ENCODE measurements at regions not wholly inside any gene's neighbourhood (a gene's known extent, or its start where the extent isn't known, plus 50 kb on each side); places are given as distances from the start of the nearest gene placed in this dataset.
"Not testable (repeated sequence)": the region's sequence is repeated elsewhere in the genome, so short reads cannot be mapped to it uniquely, and the experiment has no call there.

DNA sequence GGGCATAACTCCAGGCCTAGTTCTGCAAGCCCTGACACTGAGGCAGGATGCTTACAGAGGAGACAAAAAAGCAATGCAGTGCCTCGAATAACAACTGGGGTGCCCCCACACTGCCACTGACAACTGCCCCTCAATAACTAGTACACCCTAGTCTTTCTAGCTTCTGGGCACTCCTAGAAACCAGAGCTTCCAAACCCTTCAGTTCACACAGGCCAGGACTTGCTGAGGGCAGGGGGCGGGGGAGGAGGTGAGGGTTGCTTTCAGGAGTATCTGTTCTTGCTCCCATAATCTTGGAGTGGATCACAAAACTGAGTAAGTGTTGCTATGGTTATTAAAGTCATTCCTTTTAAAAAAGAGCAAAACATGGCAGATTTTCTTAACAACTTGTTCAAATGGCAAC lies 333.1 kb downstream of the BCL2L11 start:
- not testable (repeated sequence) for DNase-seq (ENCODE audit: low read depth, low spot score); H3K4me3 ChIP-seq (ENCODE audit: low read length)

DNA sequence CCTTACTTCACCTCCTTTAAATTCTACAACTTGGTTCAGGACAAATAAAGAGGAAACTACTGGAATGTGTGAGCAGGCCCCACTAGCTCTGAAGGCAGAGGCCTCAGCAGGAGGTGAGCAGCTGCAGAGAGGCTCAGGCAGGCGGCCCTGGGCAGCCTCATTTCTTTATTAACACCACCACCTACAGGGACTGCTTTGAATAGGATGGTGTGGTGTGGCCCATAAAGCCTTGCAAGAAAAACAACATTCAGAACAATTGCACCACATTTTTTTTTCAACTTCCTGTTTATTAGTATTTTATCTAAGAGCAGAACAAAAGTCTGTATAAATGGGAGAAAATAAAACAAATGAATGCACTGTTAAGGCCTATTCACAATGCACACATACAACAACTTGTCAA lies 333.7 kb downstream of the BCL2L11 start:
- peak; percentile 52 for DNase-seq (ENCODE audit: low read depth, low spot score)
- not testable (repeated sequence) for H3K4me3 ChIP-seq (ENCODE audit: low read length)

DNA sequence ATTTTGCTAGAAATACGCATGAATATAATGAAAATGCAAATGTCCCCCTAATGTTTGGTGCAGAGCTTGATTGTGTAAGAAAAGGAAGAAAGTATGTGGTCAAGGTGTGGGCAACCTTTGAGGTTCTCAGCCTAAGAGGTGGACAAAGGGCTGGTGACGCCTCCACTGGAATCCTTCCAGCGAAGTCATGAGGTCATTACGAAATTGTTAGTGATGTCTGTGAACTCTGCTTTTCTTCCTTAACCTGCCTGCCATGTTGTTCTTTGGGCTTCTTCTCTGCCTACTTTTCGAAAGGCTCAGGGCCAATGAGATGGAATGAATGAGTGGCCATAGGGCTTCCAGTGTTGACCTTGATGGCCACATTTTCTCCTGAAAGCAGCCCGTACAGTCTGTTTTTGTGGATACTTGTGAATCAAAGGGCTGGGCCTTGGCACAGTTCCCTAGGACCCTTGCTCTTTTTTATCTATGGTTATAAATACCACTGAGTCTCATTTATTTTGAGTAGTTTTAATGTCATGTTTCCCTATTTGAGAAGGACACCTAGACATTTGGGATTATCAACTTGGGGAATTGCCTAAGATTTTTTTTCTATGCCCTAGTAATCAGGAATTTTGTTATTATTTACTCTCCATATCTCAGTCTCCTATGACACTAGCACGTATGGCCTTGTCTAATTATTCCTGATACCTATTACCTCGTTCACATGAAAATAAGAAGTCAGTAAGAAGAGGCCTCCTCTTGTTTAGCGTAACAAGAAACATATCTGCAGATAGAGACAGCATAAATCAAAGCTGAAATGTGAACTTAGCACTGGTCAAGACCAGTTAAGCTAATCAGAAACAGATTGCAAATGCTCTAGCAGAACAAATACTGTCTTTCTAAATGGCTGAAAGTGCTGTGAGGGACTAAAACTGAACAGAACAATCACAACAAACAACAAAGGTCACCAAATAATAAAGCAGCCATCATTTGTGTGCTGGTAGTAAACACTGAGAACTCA lies 334.6 kb downstream of the BCL2L11 start:
- H3K4me3 ChIP-seq (ENCODE audit: low read length); DNase-seq (ENCODE audit: low read depth, low spot score): not testable (repeated sequence)

DNA sequence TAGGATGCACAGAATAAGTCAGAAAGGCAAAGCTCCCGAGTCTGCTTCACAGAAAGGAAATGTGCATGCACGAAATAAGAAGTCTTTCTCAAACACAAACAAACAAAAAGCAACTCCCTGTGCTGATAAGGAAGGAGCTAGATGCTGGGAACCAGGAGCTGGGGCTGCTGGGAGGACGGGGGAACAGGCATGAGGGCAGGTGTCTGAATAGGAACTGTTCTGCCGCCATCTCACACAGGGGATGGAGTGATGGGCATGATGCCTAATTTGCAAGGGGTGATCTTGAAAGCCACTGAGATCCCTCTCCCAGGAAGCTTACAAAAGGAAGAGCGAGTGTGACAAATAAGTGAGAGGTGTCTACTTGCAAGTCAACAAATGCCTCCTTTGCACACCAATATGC lies 336.5 kb downstream of the BCL2L11 start:
- DNase-seq (ENCODE audit: low read depth, low spot score) = not testable (repeated sequence)

DNA sequence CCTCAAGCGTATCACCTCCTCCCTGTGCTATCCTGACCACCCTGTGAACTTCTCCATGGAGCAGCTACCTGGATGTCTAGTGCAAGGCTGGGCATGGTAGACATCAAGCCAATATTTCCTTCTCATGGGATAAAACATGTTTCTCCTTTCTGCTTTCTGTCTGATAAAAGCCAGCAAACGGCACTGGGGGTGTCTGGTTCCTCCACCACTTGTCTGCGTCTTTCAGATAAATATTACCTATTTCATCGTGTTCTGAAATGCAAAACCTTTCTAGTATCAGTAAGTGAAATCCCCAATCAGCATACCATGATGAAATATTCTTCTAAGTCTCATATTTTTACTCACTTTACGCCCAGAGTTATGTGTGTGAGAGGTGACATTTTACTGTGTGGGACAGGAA lies 340.2 kb downstream of the BCL2L11 start:
- not testable (repeated sequence) for DNase-seq (ENCODE audit: low read depth, low spot score); H3K4me3 ChIP-seq (ENCODE audit: low read length)

More for the DNA sequence above, 336.5 kb downstream of the BCL2L11 start:
- H3K4me3 ChIP-seq (ENCODE audit: low read length) = not testable (repeated sequence)

DNA sequence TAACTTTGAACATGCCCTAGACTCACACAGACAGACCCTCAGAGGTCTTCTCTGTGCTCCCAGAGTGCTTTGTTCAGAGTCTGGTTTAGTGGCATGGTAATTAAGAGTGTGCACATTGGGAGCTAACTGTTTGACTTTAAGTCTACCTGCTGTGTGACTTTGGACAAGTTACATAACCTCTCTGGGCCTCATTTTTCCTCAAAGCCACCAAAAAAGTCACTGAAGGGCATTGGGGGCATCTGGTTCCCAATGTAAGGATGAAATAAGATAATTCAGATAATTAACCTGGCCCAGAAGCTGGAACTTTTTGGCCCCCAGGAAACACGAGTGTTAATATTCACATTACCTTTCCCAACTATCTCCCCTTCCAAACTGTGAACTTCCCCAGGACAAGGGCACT lies 341.1 kb downstream of the BCL2L11 start:
- not testable (repeated sequence) for H3K4me3 ChIP-seq (ENCODE audit: low read length); DNase-seq (ENCODE audit: low read depth, low spot score)

DNA sequence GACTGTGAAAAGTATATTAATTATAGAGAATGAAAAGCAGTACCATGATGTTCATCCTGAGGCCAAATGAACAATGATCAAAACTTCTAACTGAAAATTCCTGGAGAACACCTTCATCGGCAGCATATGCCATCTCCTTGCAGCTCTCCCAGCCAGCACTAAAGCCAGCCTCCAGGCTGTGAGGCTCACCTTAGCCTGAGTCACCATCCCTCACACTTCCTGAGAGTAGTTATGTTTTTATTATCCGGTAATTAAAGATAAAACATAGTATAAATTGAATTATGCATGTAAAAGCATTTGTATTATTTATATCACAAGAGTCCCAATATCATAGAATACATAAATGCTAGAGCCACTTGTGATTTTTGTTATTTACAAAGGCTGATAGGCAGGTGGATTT lies 341.9 kb downstream of the BCL2L11 start:
- DNase-seq (ENCODE audit: low read depth, low spot score); H3K4me3 ChIP-seq (ENCODE audit: low read length): not testable (repeated sequence)

DNA sequence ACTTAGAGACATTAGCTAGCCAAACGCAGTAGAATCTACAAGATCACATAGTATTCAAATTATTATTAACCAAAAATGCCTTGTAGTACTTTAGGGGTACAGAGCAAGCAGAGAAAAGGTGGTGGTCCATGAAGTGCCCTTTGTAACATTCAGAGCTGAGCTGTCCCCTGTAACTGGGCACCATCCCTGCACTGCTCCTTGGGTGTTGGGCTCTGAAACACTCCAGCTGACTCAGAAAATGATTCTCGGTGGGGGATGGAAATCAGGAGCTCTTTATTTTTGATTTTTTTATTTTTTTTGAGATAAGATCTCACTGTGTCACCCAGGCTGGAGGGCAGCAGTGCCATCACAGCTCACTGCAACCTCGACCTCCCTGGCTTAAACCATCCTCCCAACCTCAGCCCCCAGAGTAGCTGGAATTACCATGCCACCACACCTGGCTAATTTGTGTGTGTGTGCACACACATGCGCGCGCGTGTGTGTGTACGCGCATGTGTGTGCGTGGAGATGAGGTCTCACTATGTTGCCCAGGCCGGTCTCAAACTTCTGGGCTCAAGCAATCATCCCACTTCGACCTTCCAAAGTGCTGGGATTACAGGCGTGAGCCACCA lies 342.6 kb downstream of the BCL2L11 start:
- not testable (repeated sequence) for H3K4me3 ChIP-seq (ENCODE audit: low read length); DNase-seq (ENCODE audit: low read depth, low spot score)

DNA sequence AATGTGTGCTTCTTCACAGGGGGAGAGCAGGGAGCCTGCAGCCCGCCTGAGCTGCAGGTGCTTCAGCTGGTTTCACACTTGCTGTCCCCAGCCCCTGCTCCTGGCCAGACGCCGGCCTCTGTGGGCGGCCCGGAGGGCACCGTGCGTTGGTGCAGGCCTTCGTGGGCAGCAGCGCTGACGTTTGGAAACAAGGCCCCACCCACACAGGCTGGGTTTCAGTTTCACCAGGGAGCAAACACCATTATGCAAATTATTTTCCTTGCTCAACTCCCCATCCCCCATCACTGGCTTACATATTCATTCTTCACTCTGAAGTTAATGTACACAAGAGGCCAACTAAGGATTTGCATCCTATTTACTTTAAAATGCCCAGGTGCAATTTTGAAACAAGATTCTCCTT lies 343.2 kb downstream of the BCL2L11 start:
- not testable (repeated sequence) for H3K4me3 ChIP-seq (ENCODE audit: low read length); DNase-seq (ENCODE audit: low read depth, low spot score)

DNA sequence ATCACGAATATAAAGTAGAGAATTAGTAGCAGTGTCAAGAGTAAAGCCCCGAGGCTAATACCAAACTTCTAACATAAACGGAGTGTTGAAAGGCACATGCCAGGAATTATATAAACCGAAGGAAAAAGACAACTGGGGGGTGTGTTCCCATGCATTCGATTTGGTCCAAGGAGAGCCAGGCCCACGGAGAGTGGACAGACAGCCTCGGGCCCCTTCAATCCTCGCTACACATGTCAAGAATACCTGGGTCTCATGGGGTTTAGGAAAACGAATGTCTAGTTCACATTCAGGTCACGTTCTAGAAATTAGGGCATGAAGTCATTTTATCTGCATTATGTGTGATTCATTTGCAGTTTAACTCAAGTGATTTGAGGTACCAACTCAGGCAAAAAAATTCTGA lies 343.7 kb downstream of the BCL2L11 start:
- not testable (repeated sequence) for H3K4me3 ChIP-seq (ENCODE audit: low read length); DNase-seq (ENCODE audit: low read depth, low spot score)

DNA sequence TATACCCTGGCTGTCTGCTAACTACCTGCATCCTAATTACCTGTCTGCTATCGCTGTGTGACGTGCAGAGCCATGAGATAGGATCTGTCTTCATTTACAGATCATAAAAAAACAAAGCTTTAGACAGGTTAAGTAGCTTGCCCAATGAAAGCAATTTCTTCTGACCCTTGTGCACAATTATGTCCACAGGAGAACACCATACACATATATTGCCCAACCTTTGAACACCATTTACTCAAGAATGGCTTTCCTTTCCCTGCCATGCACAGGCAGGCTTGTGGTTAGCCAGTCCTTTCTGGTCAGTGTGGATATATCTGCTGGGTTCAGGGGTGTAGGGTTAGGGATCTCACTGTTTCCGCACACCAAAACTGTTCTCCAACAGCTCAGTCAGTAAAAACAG lies 344.8 kb downstream of the BCL2L11 start:
- H3K4me3 ChIP-seq (ENCODE audit: low read length); DNase-seq (ENCODE audit: low read depth, low spot score): not testable (repeated sequence)

DNA sequence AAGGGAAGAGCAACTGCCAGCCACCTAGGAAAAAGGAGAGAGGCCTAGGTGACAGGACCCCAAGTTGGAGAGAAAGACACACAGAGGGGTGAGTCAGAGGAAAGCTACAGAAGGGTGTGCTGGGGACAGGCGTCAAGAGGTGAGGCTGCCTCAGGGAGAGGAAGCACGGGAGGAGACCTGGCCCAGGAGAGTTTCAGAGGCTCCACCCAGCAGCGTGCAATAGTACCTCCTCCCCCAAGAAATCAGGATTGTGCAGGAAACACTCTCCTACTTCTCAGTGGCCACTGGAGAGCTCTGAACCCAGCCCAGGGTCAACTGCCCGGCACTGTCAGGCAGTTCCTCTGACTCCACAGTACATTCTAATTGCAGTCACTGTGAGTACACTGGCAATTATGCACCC lies 346.0 kb downstream of the BCL2L11 start:
- DNase-seq (ENCODE audit: low read depth, low spot score); H3K4me3 ChIP-seq (ENCODE audit: low read length): not testable (repeated sequence)

DNA sequence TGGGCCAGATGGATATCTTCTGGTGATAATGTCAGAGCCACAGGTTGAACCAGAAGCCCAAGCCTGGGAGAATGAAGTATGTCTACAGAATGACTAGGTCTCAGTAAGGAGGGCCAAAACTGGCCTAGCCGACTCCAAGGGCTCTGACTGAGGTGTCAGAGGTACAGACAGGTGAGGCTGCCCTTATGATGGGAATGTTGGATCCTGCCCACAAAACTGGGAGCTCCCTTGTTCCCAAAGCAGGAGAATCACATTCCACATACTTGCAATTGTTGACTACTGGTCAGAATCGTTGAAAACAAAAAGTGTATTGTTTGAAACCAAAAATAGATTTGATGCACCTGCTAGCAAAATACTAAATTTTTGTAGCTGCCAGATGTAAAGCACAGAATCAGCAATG lies 350.2 kb downstream of the BCL2L11 start:
- DNase-seq (ENCODE audit: low read depth, low spot score); H3K4me3 ChIP-seq (ENCODE audit: low read length): not testable (repeated sequence)

DNA sequence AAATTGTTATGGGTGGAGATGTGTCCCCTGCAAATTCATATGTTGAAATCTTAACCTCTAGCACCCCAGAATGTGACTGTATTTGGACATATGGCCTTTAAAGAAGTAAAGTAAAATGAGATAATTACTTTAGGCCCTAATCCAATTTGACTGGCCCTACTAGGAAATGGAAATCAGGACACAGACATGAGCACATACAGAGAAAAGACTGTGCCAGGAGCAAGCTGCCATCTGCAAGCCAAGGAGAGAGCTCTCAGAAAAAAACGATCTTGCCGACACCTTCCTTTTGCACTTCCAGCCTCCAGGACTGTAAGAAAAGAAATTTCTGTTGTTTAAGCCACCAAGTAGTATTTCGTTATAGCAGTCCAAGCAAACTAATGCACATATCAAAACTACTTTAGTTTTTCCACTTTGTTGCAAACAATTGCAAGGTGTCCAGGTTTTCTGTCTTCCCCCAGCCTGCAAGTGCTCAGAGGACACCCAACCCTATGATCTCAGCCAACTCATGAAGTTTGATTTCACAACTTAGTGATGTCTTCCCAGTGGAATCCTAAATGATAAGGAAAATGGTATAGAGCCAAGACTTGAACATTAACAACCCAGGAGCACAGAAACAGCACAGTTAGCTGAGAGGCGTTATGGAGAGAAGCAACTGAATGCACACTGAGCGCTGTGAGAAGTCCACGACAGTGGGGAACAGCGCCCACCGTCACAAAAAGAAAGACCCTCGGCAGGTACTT lies 351.2 kb downstream of the BCL2L11 start:
- not testable (repeated sequence) for DNase-seq (ENCODE audit: low read depth, low spot score); H3K4me3 ChIP-seq (ENCODE audit: low read length)

DNA sequence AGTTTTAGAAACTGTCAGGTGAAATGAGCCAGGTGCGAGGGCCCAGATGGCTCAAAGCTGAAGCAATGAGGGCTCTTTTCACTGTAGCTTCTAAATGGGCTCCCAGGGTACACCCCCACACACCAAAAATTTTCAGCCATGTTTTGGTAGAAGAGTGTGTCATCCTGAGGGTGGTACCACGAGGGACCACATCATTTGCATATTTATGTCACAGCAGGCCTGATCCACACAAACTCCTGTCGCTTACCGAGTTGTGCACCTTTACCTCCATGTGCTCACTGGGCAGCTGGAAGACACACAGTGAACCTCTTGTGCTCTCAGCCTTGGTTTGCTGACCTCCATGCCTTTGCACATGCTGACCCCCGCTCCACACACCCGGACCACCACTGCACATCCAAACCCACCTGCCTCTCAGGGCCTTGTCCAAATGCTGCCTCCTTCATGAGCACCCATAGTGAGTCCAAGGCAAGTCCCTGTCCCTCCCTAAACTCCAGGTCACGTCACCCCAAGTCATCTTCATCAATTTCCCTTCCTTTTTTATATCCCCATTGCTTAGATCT lies 352.2 kb downstream of the BCL2L11 start:
- not testable (repeated sequence) for DNase-seq (ENCODE audit: low read depth, low spot score); H3K4me3 ChIP-seq (ENCODE audit: low read length)

DNA sequence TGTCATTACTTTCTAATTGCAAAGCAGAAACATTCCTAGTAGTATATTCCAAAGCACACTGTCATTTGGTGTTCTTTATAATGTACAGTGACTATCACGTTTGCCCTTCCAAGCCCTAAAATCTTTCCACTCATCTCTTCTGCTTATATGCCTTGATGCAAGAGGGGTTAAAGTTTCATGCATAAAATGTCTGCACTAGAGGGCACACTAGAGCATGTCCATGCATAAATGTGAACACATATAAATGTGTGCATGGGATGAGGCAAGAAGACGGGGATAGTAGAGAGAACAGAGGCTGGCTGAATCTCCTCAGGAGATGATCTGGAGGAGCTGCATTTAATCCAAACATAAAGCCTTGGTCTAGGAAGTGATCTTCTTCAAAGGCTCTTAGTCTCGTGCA lies 352.8 kb downstream of the BCL2L11 start:
- not testable (repeated sequence) for DNase-seq (ENCODE audit: low read depth, low spot score); H3K4me3 ChIP-seq (ENCODE audit: low read length)

DNA sequence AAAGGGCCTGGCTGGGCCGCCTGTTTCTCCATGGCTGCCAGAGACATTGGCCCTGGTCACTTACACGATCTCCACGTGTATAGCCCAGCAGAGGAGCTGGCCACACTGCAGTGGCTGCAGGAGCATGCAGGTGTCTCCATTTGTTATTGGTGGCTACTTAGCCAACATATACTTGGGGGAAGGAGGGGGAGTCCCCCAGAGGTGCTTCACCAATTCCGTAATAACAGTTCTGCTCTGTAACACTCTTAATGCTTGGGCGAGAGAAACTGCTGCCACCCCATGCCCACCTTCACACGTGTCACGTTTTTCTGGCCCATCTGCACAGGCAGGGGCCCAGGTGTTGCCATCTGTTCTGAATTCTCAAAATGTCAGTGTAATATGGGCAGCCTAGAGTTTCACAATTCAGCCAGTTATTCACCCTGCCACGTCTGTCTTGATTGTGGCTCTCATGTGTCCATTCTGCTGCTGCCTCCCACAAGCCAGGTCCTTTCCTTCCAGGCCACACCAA lies 353.5 kb downstream of the BCL2L11 start:
- H3K4me3 ChIP-seq (ENCODE audit: low read length); DNase-seq (ENCODE audit: low read depth, low spot score): not testable (repeated sequence)

DNA sequence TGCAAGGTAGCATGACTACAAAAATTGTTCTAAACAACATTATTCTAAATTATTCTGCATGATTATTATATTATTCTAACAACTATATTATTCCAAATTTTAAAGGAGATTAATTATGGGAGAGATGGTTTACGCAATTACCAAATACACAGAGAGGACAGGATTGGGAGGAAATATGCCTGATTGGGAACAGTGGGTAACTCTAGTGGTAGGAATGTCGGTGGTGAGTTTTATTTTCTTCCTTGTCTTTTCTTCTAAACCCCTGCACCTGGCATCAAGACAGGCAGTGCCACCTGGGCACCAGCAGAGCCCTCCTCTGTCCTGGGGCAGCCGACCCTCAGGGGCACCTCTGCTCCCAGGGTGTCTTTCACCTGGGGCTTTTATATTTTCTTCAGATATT lies 357.6 kb downstream of the BCL2L11 start:
- DNase-seq (ENCODE audit: low read depth, low spot score); H3K4me3 ChIP-seq (ENCODE audit: low read length): not testable (repeated sequence)

DNA sequence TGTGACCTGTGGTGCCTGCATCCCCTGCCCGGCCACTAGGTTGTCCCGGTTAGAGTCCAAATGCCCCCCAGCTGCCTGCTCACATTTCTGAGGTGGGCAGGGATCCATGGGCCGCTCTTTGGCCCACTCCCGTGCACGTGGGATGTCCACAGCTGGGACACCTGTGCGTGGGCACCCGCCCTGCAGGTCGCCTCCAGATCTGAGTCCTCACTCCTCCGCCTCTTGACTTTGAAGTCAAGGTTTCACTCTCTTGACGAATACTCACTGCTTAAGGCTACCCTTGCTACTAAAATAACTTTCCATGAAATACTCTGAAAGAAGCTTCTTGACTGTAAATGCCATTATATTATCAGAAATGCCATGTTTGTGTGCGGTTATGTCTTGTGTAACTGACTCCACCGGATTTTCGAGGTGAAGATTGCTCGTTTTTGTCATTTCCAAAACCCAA lies 358.2 kb downstream of the BCL2L11 start:
- H3K4me3 ChIP-seq (ENCODE audit: low read length); DNase-seq (ENCODE audit: low read depth, low spot score): not testable (repeated sequence)

Measured in Jurkat, Clone E6-1 (cell line).